BJ (cell line): ENCODE measurements at regions not wholly inside any gene's neighbourhood (a gene's known extent, or its start where the extent isn't known, plus 50 kb on each side); places are given as distances from the start of the nearest gene placed in this dataset.

Source experiments
- CTCF ChIA-PET: fragments of 350-600 bp; formaldehyde crosslinking; extraction: SDS; loops from one replicate; lab custom pipeline; 2021; ENCODE audit warnings: antibody characterized with exemption, inconsistent platforms; lab: Yijun Ruan, JAX
- POLR2A ChIA-PET: fragments of 300-600 bp; sonication (Branson Sonifier 250); formaldehyde crosslinking; extraction: SDS; loops from one replicate; lab custom pipeline; 2021; ENCODE audit warnings: antibody characterized with exemption; lab: Charles Lee
- DNase-seq: peaks from one replicate; pipeline ENCODE4 v3.0.0-alpha.2; 2011; ENCODE audit warnings: low read depth
- H3K27me3 ChIP-seq: 2 replicates; pipeline ENCODE4 v1.6.0; 2011; ENCODE audit warnings: low read length; ENCODE audit not compliant: control insufficient read depth, insufficient read depth
- H3K36me3 ChIP-seq: 2 replicates; pipeline ENCODE4 v1.5.1; 2011; ENCODE audit warnings: low read length; ENCODE audit not compliant: control insufficient read depth, insufficient read depth
- H3K4me3 ChIP-seq: 2 replicates; pipeline ENCODE4 v1.5.1; 2011; ENCODE audit warnings: low read depth, mild to moderate bottlenecking, control low read depth, low read length
- CTCF ChIP-seq: IDR thresholded peaks from 2 replicates; pipeline ENCODE4 v1.5.1; 2011; ENCODE audit warnings: low read depth, mild to moderate bottlenecking, control low read depth, inconsistent platforms, low read length, moderate library complexity; ENCODE audit not compliant: insufficient read depth

GRCh38 chr2:62593825-62594224, 87.8 kb upstream of the TMEM17 start:
- Histone ChIP-seq H3K36me3 (no peaks in the 10 kb centered on the region), H3K4me3 (no peak overlapping the region), H3K27me3 (no peaks in the 10 kb centered on the region)
- ChIA-PET CTCF (interaction anchor here (1.2 to 2.4 kb wide), 2 partner anchors 137 to 181 kb away, joined by 4 to 12 read pairs; no protein-coding TSS in a partner anchor), POLR2A (no interaction called here)
- DNase-seq: no peak
- TF ChIP-seq CTCF: no peak

GRCh38 chr2:62591491-62591890, 85.5 kb upstream of the TMEM17 start:
- no peak overlapping the region for H3K4me3 ChIP-seq
- no peak for TF ChIP-seq CTCF
- DNase-seq: no peak
- CTCF ChIA-PET: no interaction called here
- POLR2A ChIA-PET: no interaction called here
- H3K36me3 ChIP-seq: no peaks in the 10 kb centered on the region
- H3K27me3 ChIP-seq: no peaks in the 10 kb centered on the region

- ChIA-PET CTCF (interaction anchor here (1.4 kb wide), 1 partner anchor 133 kb away, joined by 4 read pairs; no protein-coding TSS in a partner anchor), POLR2A (no interaction called here)
- Histone ChIP-seq H3K36me3 (no peaks in the 10 kb centered on the region), H3K4me3 (no peak overlapping the region), H3K27me3 (no peaks in the 10 kb centered on the region)
- no peak for TF ChIP-seq CTCF
- DNase-seq: no peak
Measured at GRCh38 chr2:62589691-62590356, 83.8 kb upstream of the TMEM17 start.

- H3K27me3 ChIP-seq: no peaks in the 10 kb centered on the region
- DNase-seq: no peak
- POLR2A ChIA-PET: no interaction called here
- H3K4me3 ChIP-seq: no peak overlapping the region
- TF ChIP-seq CTCF: no peak
- no peaks in the 10 kb centered on the region for H3K36me3 ChIP-seq
- CTCF ChIA-PET: no interaction called here
Measured at GRCh38 chr2:62587592-62587991, 81.6 kb upstream of the TMEM17 start.

- DNase-seq: no peak
- no peak for TF ChIP-seq CTCF
- CTCF ChIA-PET: no interaction called here
- POLR2A ChIA-PET: no interaction called here
- H3K27me3 ChIP-seq: no peaks in the 10 kb centered on the region
- H3K4me3 ChIP-seq: no peak overlapping the region
- no peaks in the 10 kb centered on the region for H3K36me3 ChIP-seq
Measured at GRCh38 chr2:62586981-62587380, 81.0 kb upstream of the TMEM17 start.
